ENCODE measurements at regions not wholly inside any gene's neighbourhood (a gene's known extent, or its start where the extent isn't known, plus 50 kb on each side); places are given as distances from the start of the nearest gene placed in this dataset.

GRCh38 chr2:225761396-225761795 is 361.9 kb downstream of the NYAP2 start (continued):
- TF ChIP-seq, protein P1, sequence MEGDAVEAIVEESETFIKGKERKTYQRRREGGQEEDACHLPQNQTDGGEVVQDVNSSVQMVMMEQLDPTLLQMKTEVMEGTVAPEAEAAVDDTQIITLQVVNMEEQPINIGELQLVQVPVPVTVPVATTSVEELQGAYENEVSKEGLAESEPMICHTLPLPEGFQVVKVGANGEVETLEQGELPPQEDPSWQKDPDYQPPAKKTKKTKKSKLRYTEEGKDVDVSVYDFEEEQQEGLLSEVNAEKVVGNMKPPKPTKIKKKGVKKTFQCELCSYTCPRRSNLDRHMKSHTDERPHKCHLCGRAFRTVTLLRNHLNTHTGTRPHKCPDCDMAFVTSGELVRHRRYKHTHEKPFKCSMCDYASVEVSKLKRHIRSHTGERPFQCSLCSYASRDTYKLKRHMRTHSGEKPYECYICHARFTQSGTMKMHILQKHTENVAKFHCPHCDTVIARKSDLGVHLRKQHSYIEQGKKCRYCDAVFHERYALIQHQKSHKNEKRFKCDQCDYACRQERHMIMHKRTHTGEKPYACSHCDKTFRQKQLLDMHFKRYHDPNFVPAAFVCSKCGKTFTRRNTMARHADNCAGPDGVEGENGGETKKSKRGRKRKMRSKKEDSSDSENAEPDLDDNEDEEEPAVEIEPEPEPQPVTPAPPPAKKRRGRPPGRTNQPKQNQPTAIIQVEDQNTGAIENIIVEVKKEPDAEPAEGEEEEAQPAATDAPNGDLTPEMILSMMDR (IDR thresholded peaks at IDR 0.05; ENCODE audit: low read depth, low read length, missing input control): no peak
- TF ChIP-seq TAF1 (conservative IDR thresholded peaks at IDR 0.05) (no peak), YY1 (IDR thresholded peaks at IDR 0.05) (no peak), MAX (IDR thresholded peaks at IDR 0.05) (no peak), SP1 (IDR thresholded peaks at IDR 0.05) (no peak)
- TF ChIP-seq, protein P2, sequence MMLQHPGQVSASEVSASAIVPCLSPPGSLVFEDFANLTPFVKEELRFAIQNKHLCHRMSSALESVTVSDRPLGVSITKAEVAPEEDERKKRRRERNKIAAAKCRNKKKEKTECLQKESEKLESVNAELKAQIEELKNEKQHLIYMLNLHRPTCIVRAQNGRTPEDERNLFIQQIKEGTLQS (IDR thresholded peaks at IDR 0.05): no peak

GRCh38 chr2:225757248-225757647 is 357.7 kb downstream of the NYAP2 start:
- Histone ChIP-seq H3K27me3 (ENCODE audit: control insufficient read depth in 4 of 4, insufficient read depth in 4 of 4, low read length in 3 of 4) (no peaks in the 10 kb centered on the region), H3K9ac (ENCODE audit: low read depth in 1 of 2, low read length in 2 of 2) (no peak overlapping the region), H3K36me3 (ENCODE audit: control insufficient read depth in 4 of 4, insufficient read depth in 3 of 4, low read depth in 1 of 4, low read length in 3 of 4) (no peaks in the 10 kb centered on the region), H3K4me1 (ENCODE audit: control insufficient read depth in 4 of 4, insufficient read depth in 4 of 4, low read length in 3 of 4) (no peaks in the 10 kb centered on the region), H3K9me3 (ENCODE audit: control insufficient read depth in 4 of 4, low read length in 3 of 4) (no peaks in the 10 kb centered on the region), H3K4me3 (ENCODE audit: low read depth in 1 of 3, low read length in 3 of 3) (no peak overlapping the region), H3K27ac (ENCODE audit: low read depth in 1 of 2, low read length in 2 of 2) (no peak overlapping the region)
- no peak for TF ChIP-seq HNF4G (IDR thresholded peaks at IDR 0.05)
- TF ChIP-seq SP1 (IDR thresholded peaks at IDR 0.05): no peak
- TF ChIP-seq HNF4A (conservative IDR thresholded peaks at IDR 0.05): no peak
- WGBS: 82% methylated on average over 1 of the region's 1 CpG
- DNase-seq (ENCODE audit: low spot score): no peak

DNA sequence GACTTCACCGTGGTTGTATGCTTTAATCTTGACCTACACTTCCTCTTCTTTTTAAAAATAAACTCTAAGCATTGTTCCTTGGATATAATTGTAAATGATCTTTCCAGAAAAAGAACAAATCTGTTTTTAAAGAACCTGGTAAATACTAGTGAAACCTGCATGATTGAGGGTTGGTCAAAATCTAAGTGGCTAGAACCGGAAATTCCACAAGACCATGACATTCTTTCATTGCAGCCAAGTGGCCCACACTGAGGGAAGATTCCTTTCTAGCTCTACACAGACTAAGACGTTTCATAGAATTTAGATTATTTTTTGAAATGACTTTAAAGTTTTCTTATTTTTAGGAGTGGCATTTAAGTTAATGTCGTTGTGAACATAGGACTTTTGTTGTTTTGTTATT is 356.7 kb downstream of the NYAP2 start:
- WGBS: 70% methylated on average over 4 of the region's 4 CpGs
- Histone ChIP-seq H3K9ac (ENCODE audit: low read depth in 1 of 2, low read length in 2 of 2) (no peak overlapping the region), H3K9me3 (ENCODE audit: control insufficient read depth in 4 of 4, low read length in 3 of 4) (no peaks in the 10 kb centered on the region), H3K4me1 (ENCODE audit: control insufficient read depth in 4 of 4, insufficient read depth in 4 of 4, low read length in 3 of 4) (no peaks in the 10 kb centered on the region), H3K36me3 (ENCODE audit: control insufficient read depth in 4 of 4, insufficient read depth in 3 of 4, low read depth in 1 of 4, low read length in 3 of 4) (no peaks in the 10 kb centered on the region), H3K27me3 (ENCODE audit: control insufficient read depth in 4 of 4, insufficient read depth in 4 of 4, low read length in 3 of 4) (no peaks in the 10 kb centered on the region), H3K4me3 (ENCODE audit: low read depth in 1 of 3, low read length in 3 of 3) (no peak overlapping the region), H3K27ac (ENCODE audit: low read depth in 1 of 2, low read length in 2 of 2) (no peak overlapping the region)
- no peak for DNase-seq (ENCODE audit: low spot score)
- no peak for TF ChIP-seq JUND (IDR thresholded peaks at IDR 0.05)
- no peak for TF ChIP-seq HNF4G (IDR thresholded peaks at IDR 0.05)
- no peak for TF ChIP-seq FOXA2 (IDR thresholded peaks at IDR 0.05)
- TF ChIP-seq EGR1 (IDR thresholded peaks at IDR 0.05; ENCODE audit: low read depth in 2 of 2): no peak
- no peak for TF ChIP-seq MAX (IDR thresholded peaks at IDR 0.05)
- TF ChIP-seq SP1 (IDR thresholded peaks at IDR 0.05): no peak
- TF ChIP-seq RAD21 (IDR thresholded peaks at IDR 0.05): no peak
- TF ChIP-seq FOXA1 (IDR thresholded peaks at IDR 0.05): no peak
- no peak for TF ChIP-seq NR2F2 (IDR thresholded peaks at IDR 0.05)
- TF ChIP-seq YY1 (IDR thresholded peaks at IDR 0.05): no peak
- no peak for TF ChIP-seq HNF4A (conservative IDR thresholded peaks at IDR 0.05)
- TF ChIP-seq ZBTB33 (IDR thresholded peaks at IDR 0.05): no peak
- TF ChIP-seq, protein P1 (IDR thresholded peaks at IDR 0.05; ENCODE audit: low read depth, low read length, missing input control): no peak
- no peak for TF ChIP-seq TAF1 (conservative IDR thresholded peaks at IDR 0.05)
- no peak for TF ChIP-seq RXRA (IDR thresholded peaks at IDR 0.05)
- no peak for TF ChIP-seq GABPA (IDR thresholded peaks at IDR 0.05 in 1 of 2, conservative IDR thresholded peaks at IDR 0.05 in 1 of 2)

All from liver (tissue), 8 donors.